PC-9 (cell line): ENCODE measurements at regions not wholly inside any gene's neighbourhood (a gene's known extent, or its start where the extent isn't known, plus 50 kb on each side); places are given as distances from the start of the nearest gene placed in this dataset.

Source experiments
- BruUV-seq: library from RNA; stranded (reverse); fragments of 400-500 nt; replicated peaks from 2 replicates; lab custom pipeline; 2021; lab: Mats Ljungman, UMichigan
- CTCF ChIA-PET: fragments of 300-600 bp; sonication (Branson Sonifier 250); formaldehyde crosslinking; loops from one replicate; lab custom pipeline; 2022; ENCODE audit warnings: antibody characterized with exemption; lab: Charles Lee
- POLR2A ChIA-PET: fragments of 300-600 bp; sonication (Branson Sonifier 250); formaldehyde crosslinking; loops from one replicate; lab custom pipeline; 2022; ENCODE audit warnings: antibody characterized with exemption; ENCODE audit not compliant: unreplicated experiment; lab: Charles Lee
- DNase-seq, 2 experiments: peaks; one replicate each; pipeline versions ENCODE4 v3.0.0 to v3.0.0-alpha.2; 2015 to 2022; ENCODE audit warnings: mixed read lengths in 1 of 2
- H2AFZ ChIP-seq: fragments of 200-600 bp; sonication (generic); 2 replicates; pipeline ENCODE4 v1.8.1; 2017; ENCODE audit warnings: antibody characterized with exemption
- H3F3A ChIP-seq: fragments of 200-600 bp; sonication (generic); 2 replicates; pipeline ENCODE4 v1.8.1; 2017; ENCODE audit warnings: antibody characterized with exemption, mild to moderate bottlenecking, low read depth; ENCODE audit not compliant: insufficient read depth
- H3K27ac ChIP-seq: fragments of 200-600 bp; sonication (generic); 2 replicates; pipeline ENCODE4 v1.6.1; 2016; ENCODE audit warnings: mixed run types
- H3K27me3 ChIP-seq: fragments of 200-600 bp; sonication (generic); 2 replicates; pipeline ENCODE4 v1.6.1; 2016; ENCODE audit warnings: low read depth, mixed run types; ENCODE audit not compliant: insufficient read depth
- H3K36me3 ChIP-seq: fragments of 200-600 bp; sonication (generic); 2 replicates; pipeline ENCODE4 v1.6.1; 2016; ENCODE audit warnings: low read depth, mixed run types
- H3K4me1 ChIP-seq: fragments of 200-600 bp; sonication (generic); replicated peaks from 2 replicates; pipeline ENCODE4 v1.6.1; 2016; ENCODE audit warnings: mixed run types; ENCODE audit not compliant: insufficient read depth
- H3K4me2 ChIP-seq: fragments of 200-600 bp; sonication (generic); 2 replicates; pipeline ENCODE4 v1.6.1; 2017; ENCODE audit warnings: mixed run types
- H3K4me3 ChIP-seq: fragments of 200-600 bp; sonication (generic); 2 replicates; pipeline ENCODE4 v1.6.1; 2016; ENCODE audit warnings: mixed run types
- H3K79me2 ChIP-seq: fragments of 200-600 bp; sonication (generic); 2 replicates; pipeline ENCODE4 v1.6.1; 2017; ENCODE audit warnings: low read depth, mixed run types
- H3K9me2 ChIP-seq: fragments of 200-600 bp; sonication (generic); 2 replicates; pipeline ENCODE4 v1.8.1; 2017; ENCODE audit warnings: mild to moderate bottlenecking; ENCODE audit not compliant: insufficient read depth
- H3K9me3 ChIP-seq: fragments of 200-600 bp; sonication (generic); 2 replicates; pipeline ENCODE4 v1.8.1; 2016; ENCODE audit warnings: low read depth; ENCODE audit not compliant: insufficient read depth
- H4K20me1 ChIP-seq: fragments of 200-600 bp; sonication (generic); 2 replicates; pipeline ENCODE4 v1.8.1; 2017; ENCODE audit not compliant: insufficient read depth
- CTCF ChIP-seq: fragments of 200-600 bp; sonication (generic); conservative IDR thresholded peaks from 2 replicates; pipeline ENCODE4 v1.6.1; 2017; ENCODE audit warnings: mixed run types, antibody characterized with exemption, mild to moderate bottlenecking, moderate library complexity
- EZH2 ChIP-seq: fragments of 200-600 bp; sonication (generic); IDR thresholded peaks from 2 replicates; pipeline ENCODE4 v1.8.0; 2017; ENCODE audit warnings: antibody characterized with exemption, low read depth
- intact Hi-C: fragments of 100-400 bp; cut with micrococcal nuclease; formaldehyde crosslinking; loops from one replicate; pipeline ENCODE4 v1.10.0; 2022; ENCODE audit not compliant: unreplicated experiment

- no peaks in the 10 kb centered on the region for H3K9me3 ChIP-seq
- H4K20me1 ChIP-seq, result no peaks in the 10 kb centered on the region
- TF ChIP-seq CTCF, result no peak
- TF ChIP-seq EZH2, result no peak
- H3K27ac ChIP-seq, result no peak overlapping the region
- no TSS peak for BruUV-seq
- no peaks in the 10 kb centered on the region for H3K79me2 ChIP-seq
- ChIA-PET POLR2A (no interaction called here), CTCF (no interaction called here)
- no peaks in the 10 kb centered on the region for H3K9me2 ChIP-seq
- H3F3A ChIP-seq, result no peaks in the 10 kb centered on the region
- no peak overlapping the region for H2AFZ ChIP-seq
- no peak overlapping the region for H3K4me2 ChIP-seq
- DNase-seq, result no peak
- peaks cover 36% of the 10 kb centered on the region; the same call in 1 of the 2 replicates for H3K27me3 ChIP-seq
- H3K4me1 ChIP-seq, result no peaks in the 10 kb centered on the region
- no peak overlapping the region for H3K4me3 ChIP-seq
- H3K36me3 ChIP-seq, result no peaks in the 10 kb centered on the region
- intact Hi-C loops, result no loop called here
Observed at GRCh38 chr20:60378620-60379019, 420.4 kb downstream of the CDH26 start.

GRCh38 chr20:60381643-60382400, 423.6 kb downstream of the CDH26 start:
- CTCF ChIA-PET, result no interaction called here

GRCh38 chr20:60389441-60389840, 431.2 kb downstream of the CDH26 start:
- Histone ChIP-seq H3F3A (no peaks in the 10 kb centered on the region), H3K79me2 (no peaks in the 10 kb centered on the region), H3K4me2 (no peak overlapping the region), H3K4me3 (no peak overlapping the region), H3K4me1 (no peaks in the 10 kb centered on the region), H3K27me3 (peaks cover 65% of the 10 kb centered on the region), H3K36me3 (no peaks in the 10 kb centered on the region), H2AFZ (no peak overlapping the region), H4K20me1 (no peaks in the 10 kb centered on the region), H3K9me3 (no peaks in the 10 kb centered on the region), H3K9me2 (no peaks in the 10 kb centered on the region), H3K27ac (no peak overlapping the region)
- no peak for DNase-seq
- BruUV-seq, result no TSS peak
- ChIA-PET POLR2A (no interaction called here), CTCF (no interaction called here)
- intact Hi-C loops, result no loop called here
- TF ChIP-seq CTCF (no peak), EZH2 (no peak)

More at GRCh38 chr20:60381643-60382400, 423.6 kb downstream of the CDH26 start:
- DNase-seq, result no peak
- no peak overlapping the region for H2AFZ ChIP-seq
- BruUV-seq, result no TSS peak
- H3K36me3 ChIP-seq, result no peaks in the 10 kb centered on the region
- TF ChIP-seq CTCF, result no peak
- TF ChIP-seq EZH2, result no peak
- H3K9me2 ChIP-seq, result no peaks in the 10 kb centered on the region
- H3K4me3 ChIP-seq, result no peak overlapping the region
- H3K79me2 ChIP-seq, result no peaks in the 10 kb centered on the region
- intact Hi-C loops, result no loop called here
- no peak overlapping the region for H3K27ac ChIP-seq
- peaks cover 28% of the 10 kb centered on the region; the same call in 1 of the 2 replicates for H3K27me3 ChIP-seq
- H3K9me3 ChIP-seq, result no peaks in the 10 kb centered on the region
- no peaks in the 10 kb centered on the region for H3F3A ChIP-seq
- H3K4me2 ChIP-seq, result no peak overlapping the region
- no peaks in the 10 kb centered on the region for H4K20me1 ChIP-seq
- POLR2A ChIA-PET, result no interaction called here
- no peaks in the 10 kb centered on the region for H3K4me1 ChIP-seq
